ENCODE measurements at regions not wholly inside any gene's neighbourhood (a gene's known extent, or its start where the extent isn't known, plus 50 kb on each side); places are given as distances from the start of the nearest gene placed in this dataset.

DNA sequence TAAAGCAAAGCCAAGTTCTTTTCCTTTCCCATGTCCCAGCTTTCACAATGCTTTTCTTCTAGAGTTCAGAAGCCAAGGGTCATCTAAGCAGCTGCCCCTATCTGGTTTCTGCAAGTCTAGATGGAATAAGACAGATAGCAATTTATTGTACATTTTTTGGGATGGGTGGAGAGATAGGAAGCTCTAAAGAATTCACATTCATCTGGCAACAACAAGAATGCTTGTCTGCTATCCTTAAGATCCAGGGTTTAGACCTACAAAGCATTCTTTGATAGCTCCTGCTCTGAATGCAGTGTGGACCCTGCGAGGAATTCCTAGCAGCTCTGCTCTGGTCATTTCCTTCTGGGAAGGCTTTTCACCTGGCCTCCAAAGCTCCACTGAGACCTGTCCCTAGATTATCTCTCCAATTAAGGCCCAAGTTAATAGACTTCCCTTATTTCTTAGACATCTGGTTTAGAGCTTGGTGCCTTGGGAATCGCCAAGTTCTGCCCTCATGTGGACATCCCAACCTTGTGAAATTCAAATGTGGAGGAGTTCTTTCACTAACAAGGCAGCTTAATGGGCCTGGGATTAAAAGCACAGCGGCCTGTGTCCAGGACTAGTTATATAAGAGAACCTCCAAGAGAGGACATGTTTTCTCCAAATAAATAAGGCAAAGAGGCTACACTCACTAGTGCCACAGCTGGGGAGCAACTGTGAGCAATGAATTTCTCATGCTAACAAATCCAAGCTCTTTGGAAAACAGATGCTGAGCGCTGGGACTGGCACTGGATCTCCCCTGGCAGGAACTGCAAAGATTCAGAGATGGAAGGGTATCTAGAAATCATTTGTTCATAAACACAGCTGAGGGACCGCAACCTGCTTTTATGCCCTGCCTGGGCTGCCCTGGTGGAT is 384.5 kb upstream of the DDHD1 start:
- TF ChIP-seq, protein P1, sequence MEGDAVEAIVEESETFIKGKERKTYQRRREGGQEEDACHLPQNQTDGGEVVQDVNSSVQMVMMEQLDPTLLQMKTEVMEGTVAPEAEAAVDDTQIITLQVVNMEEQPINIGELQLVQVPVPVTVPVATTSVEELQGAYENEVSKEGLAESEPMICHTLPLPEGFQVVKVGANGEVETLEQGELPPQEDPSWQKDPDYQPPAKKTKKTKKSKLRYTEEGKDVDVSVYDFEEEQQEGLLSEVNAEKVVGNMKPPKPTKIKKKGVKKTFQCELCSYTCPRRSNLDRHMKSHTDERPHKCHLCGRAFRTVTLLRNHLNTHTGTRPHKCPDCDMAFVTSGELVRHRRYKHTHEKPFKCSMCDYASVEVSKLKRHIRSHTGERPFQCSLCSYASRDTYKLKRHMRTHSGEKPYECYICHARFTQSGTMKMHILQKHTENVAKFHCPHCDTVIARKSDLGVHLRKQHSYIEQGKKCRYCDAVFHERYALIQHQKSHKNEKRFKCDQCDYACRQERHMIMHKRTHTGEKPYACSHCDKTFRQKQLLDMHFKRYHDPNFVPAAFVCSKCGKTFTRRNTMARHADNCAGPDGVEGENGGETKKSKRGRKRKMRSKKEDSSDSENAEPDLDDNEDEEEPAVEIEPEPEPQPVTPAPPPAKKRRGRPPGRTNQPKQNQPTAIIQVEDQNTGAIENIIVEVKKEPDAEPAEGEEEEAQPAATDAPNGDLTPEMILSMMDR (IDR thresholded peaks at IDR 0.05; ENCODE audit: borderline replicate concordance, extremely low read depth, low read length, poor library complexity, severe bottlenecking) = no peak
- no peak for TF ChIP-seq EZH2 (IDR thresholded peaks at IDR 0.05; ENCODE audit: borderline replicate concordance, low read depth, low read length, severe bottlenecking)

Measured in DND-41 (cell line).